Epithelial cell of proximal tubule (primary cell): ENCODE measurements at regions not wholly inside any gene's neighbourhood (a gene's known extent, or its start where the extent isn't known, plus 50 kb on each side); places are given as distances from the start of the nearest gene placed in this dataset.

Experiments
- DNase-seq: peaks from one replicate; pipeline ENCODE4 v3.0.0-alpha.2; 2011; ENCODE audit warnings: low read depth
- H3K4me3 ChIP-seq: 2 replicates; pipeline ENCODE4 v1.5.1; 2011; ENCODE audit warnings: low read depth, mild to moderate bottlenecking, low read length
- TF ChIP-seq, protein P1 (sequence below): conservative IDR thresholded peaks from 2 replicates; pipeline ENCODE4 v1.5.1; 2012; ENCODE audit warnings: low read depth, mild to moderate bottlenecking, low read length

DNA sequence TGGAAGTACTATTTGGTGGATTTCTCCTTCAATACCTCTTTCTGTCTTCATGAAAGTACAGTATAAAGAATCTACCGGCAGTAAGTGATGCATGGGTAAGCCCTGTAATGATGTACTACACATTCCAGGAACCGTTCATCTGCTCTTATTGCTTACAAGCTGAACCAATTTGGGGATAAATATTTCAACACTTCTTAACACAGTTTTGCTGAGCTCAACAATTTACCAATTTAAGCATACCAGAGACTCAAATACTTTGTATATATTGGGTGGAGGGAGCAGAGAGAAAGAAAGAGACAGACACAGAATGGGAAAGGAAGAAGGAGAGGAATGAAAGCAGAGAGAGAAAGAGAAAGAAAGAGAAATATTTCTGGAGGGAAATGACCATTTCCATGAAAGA, 821.1 kb upstream of the FLRT2 start:
- TF ChIP-seq, protein P1, sequence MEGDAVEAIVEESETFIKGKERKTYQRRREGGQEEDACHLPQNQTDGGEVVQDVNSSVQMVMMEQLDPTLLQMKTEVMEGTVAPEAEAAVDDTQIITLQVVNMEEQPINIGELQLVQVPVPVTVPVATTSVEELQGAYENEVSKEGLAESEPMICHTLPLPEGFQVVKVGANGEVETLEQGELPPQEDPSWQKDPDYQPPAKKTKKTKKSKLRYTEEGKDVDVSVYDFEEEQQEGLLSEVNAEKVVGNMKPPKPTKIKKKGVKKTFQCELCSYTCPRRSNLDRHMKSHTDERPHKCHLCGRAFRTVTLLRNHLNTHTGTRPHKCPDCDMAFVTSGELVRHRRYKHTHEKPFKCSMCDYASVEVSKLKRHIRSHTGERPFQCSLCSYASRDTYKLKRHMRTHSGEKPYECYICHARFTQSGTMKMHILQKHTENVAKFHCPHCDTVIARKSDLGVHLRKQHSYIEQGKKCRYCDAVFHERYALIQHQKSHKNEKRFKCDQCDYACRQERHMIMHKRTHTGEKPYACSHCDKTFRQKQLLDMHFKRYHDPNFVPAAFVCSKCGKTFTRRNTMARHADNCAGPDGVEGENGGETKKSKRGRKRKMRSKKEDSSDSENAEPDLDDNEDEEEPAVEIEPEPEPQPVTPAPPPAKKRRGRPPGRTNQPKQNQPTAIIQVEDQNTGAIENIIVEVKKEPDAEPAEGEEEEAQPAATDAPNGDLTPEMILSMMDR: no peak
- no peak for DNase-seq
- H3K4me3 ChIP-seq: no peak overlapping the region

GRCh38 chr14:84726471-84726870, 803.5 kb upstream of the FLRT2 start:
- TF ChIP-seq, protein P1: no peak

DNA sequence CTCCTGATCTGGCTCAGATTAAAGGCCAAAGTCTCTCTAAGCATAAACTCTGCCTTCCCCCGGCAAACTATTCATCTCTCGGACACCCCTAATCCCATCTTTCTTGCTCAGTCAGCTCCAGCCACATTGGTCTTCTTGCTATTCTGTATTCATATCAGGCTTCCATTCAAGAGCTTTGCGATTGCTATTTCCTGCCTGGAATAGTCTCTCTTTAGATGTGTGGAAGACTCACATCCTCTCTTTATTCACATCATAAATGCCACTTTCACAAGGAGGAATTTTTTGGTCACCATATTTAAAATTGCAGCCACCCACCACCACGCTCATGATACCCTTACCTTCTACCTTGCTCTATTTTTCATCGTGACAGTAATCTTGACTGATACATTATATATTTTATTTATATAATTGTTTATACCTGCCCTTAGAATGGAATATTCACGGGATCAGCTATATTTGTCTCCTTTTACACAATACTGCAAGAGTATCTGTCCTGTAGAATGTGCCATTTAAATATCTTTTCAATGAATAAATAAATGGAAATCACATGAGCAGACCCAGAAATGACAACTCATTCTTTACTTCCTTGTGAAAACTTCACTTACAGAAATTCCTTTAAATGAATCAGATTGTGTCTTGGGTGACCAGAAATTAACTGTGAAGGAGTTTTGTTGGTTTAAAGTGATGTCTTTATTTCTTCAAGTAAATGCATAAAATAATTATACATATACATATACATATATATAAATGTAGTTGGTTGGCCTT, 780.6 kb upstream of the FLRT2 start:
- TF ChIP-seq, protein P1: no peak
- DNase-seq: no peak

More at GRCh38 chr14:84726471-84726870, 803.5 kb upstream of the FLRT2 start:
- H3K4me3 ChIP-seq: no peak overlapping the region
- DNase-seq: no peak

DNA sequence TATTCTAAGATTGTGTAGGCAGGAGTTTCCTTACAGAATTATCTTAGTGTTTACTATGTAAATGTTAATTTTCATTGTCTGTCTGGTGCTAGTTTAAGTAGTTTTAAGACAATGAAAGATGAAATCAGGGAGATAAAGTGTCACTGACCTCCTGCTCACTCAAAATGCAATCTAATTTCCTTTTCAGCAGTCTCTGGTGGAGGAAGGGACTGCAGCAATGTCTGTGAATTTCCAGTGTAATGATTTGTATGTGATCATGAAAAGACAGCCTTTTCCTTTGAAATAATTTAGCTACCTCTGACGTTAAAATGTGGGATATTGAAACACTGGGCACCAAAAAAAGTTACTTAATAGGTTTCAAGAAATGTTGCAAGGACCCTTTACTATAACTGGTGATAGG, 779.7 kb upstream of the FLRT2 start:
- H3K4me3 ChIP-seq: no peak overlapping the region
- TF ChIP-seq, protein P1: no peak
- DNase-seq: no peak

More for the DNA sequence above, 780.6 kb upstream of the FLRT2 start:
- no peak overlapping the region for H3K4me3 ChIP-seq

GRCh38 chr14:84750763-84751554, 779.0 kb upstream of the FLRT2 start:
- TF ChIP-seq, protein P1: no peak
- DNase-seq: peak; percentile 87
- H3K4me3 ChIP-seq: peak overlapping the region; percentile 23

- no peak overlapping the region for H3K4me3 ChIP-seq
- TF ChIP-seq, protein P1: no peak
- no peak for DNase-seq
Observed at GRCh38 chr14:84751745-84752144, 778.2 kb upstream of the FLRT2 start.
